NB4 (cell line): ENCODE measurements at regions not wholly inside any gene's neighbourhood (a gene's known extent, or its start where the extent isn't known, plus 50 kb on each side); places are given as distances from the start of the nearest gene placed in this dataset.

Source experiments
- DNase-seq: peaks from one replicate; pipeline ENCODE4 v3.0.0; 2010; ENCODE audit warnings: low read depth
- H3K4me3 ChIP-seq: one replicate; pipeline ENCODE4 v1.5.1; 2011; ENCODE audit warnings: mild to moderate bottlenecking, low read depth, low read length, moderate library complexity
- MYC ChIP-seq: IDR thresholded peaks from 2 replicates; pipeline ENCODE4 v1.6.1; 2011; ENCODE audit warnings: low read depth, low read length
- POLR2A ChIP-seq: IDR thresholded peaks from 2 replicates; pipeline ENCODE4 v1.6.1; 2011; ENCODE audit warnings: mild to moderate bottlenecking; ENCODE audit not compliant: insufficient read length; ENCODE audit errors: extremely low read depth
- TF ChIP-seq, protein P1 (sequence below): IDR thresholded peaks from one replicate; pipeline ENCODE4 v1.5.1; 2012; ENCODE audit warnings: low read depth, low read length
- TF ChIP-seq, protein P2 (sequence below): IDR thresholded peaks from 2 replicates; pipeline ENCODE4 v1.6.1; 2011; ENCODE audit warnings: low read depth, low read length

DNA sequence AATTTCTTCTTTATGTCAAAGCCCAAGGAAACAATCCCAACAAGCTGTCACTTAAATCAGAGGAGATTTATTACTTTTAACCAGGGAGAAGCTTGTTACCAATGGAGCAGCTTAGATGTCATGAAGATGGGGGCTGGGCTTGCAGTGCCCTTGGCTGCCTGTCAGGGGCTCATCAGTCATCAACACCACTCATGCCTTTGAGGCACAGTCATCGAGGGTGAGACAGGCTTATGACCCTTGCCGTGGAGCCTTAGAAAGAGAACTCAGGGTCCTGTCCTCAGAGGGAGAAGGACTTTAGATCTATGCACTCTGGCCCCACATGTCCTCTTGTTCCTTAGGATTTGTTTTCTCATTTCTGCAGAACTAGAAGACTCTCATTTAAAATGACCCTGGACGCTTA, 318.3 kb downstream of the CBLN1 start:
- TF ChIP-seq, protein P1, sequence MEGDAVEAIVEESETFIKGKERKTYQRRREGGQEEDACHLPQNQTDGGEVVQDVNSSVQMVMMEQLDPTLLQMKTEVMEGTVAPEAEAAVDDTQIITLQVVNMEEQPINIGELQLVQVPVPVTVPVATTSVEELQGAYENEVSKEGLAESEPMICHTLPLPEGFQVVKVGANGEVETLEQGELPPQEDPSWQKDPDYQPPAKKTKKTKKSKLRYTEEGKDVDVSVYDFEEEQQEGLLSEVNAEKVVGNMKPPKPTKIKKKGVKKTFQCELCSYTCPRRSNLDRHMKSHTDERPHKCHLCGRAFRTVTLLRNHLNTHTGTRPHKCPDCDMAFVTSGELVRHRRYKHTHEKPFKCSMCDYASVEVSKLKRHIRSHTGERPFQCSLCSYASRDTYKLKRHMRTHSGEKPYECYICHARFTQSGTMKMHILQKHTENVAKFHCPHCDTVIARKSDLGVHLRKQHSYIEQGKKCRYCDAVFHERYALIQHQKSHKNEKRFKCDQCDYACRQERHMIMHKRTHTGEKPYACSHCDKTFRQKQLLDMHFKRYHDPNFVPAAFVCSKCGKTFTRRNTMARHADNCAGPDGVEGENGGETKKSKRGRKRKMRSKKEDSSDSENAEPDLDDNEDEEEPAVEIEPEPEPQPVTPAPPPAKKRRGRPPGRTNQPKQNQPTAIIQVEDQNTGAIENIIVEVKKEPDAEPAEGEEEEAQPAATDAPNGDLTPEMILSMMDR, result no peak
- TF ChIP-seq POLR2A (no peak), MYC (no peak)
- TF ChIP-seq, protein P2, sequence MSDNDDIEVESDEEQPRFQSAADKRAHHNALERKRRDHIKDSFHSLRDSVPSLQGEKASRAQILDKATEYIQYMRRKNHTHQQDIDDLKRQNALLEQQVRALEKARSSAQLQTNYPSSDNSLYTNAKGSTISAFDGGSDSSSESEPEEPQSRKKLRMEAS, result no peak
- no peak overlapping the region for H3K4me3 ChIP-seq
- no peak for DNase-seq

DNA sequence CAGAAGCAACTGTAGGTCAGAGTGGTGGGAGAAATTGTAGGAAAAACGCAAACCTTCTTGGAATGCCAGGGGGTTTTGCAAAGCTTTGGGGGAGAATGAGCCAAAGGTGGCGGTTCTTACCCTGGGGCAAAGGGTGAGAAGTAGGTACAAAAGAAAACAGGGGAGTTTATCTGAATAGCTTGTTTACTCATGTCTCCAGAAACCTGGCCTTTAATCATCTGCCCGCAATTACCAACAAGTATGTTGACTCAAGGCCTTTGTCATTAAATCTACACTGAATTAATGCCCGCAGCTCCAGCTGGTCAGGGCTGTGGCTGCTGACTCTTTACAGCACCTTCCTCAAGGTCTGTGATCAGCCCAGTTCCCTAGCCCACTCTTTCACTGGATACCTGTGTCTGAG, 320.1 kb downstream of the CBLN1 start:
- no peak for DNase-seq
- TF ChIP-seq, protein P2, result no peak
- no peak overlapping the region for H3K4me3 ChIP-seq

DNA sequence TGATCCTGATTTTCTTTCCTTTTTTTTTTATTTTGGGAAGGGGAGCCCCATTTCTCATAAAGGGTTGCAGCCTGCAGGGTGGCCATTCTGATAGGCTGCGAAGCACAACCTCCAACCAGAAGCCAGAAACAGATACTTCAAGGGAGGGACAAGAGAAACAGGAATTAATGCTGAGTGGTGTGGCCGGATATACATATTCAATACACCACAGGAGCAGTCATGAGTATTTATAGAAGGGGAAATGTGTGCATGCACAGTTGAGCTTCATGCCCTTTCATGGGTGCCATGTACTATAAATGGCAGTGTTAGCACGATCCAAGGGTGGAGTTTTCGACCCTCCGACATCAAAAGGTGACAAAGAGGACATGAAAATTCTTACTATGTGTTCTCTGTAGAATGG, 320.8 kb downstream of the CBLN1 start:
- TF ChIP-seq, protein P2, result no peak
- TF ChIP-seq, protein P1, result no peak
- TF ChIP-seq POLR2A (no peak), MYC (no peak)
- no peak overlapping the region for H3K4me3 ChIP-seq
- no peak for DNase-seq

GRCh38 chr16:48959747-48960146, 321.9 kb downstream of the CBLN1 start:
- DNase-seq, result no peak
- H3K4me3 ChIP-seq, result no peak overlapping the region
- TF ChIP-seq MYC, result no peak
- TF ChIP-seq, protein P2, result no peak
- TF ChIP-seq, protein P1, result no peak
- TF ChIP-seq POLR2A, result no peak

GRCh38 chr16:48959204-48959603, 322.4 kb downstream of the CBLN1 start:
- TF ChIP-seq POLR2A, result no peak
- TF ChIP-seq MYC, result no peak
- TF ChIP-seq, protein P2, result no peak
- TF ChIP-seq, protein P1, result no peak
- no peak for DNase-seq
- H3K4me3 ChIP-seq, result no peak overlapping the region

- DNase-seq, result no peak
- no peak for TF ChIP-seq MYC
- no peak for TF ChIP-seq POLR2A
- TF ChIP-seq, protein P2, result no peak
- TF ChIP-seq, protein P1, result no peak
- H3K4me3 ChIP-seq, result no peak overlapping the region
Measured at GRCh38 chr16:48958681-48959080, 323.0 kb downstream of the CBLN1 start.
